KBM-7 (cell line): ENCODE measurements at regions not wholly inside any gene's neighbourhood (a gene's known extent, or its start where the extent isn't known, plus 50 kb on each side); places are given as distances from the start of the nearest gene placed in this dataset.

ENCODE experiments used
- DNase-seq: peaks from one replicate; pipeline ENCODE4 v3.0.0-alpha.2; 2015
- in situ Hi-C: fragments of 300-500 bp; cut with MboI; formaldehyde crosslinking; loops from 2 replicates; pipeline ENCODE4 v1.14.3; 2020; ENCODE audit warnings: low sequenced_read_pairs, low pct_unique_long_range_greater_than_20kb, mixed read lengths

DNA sequence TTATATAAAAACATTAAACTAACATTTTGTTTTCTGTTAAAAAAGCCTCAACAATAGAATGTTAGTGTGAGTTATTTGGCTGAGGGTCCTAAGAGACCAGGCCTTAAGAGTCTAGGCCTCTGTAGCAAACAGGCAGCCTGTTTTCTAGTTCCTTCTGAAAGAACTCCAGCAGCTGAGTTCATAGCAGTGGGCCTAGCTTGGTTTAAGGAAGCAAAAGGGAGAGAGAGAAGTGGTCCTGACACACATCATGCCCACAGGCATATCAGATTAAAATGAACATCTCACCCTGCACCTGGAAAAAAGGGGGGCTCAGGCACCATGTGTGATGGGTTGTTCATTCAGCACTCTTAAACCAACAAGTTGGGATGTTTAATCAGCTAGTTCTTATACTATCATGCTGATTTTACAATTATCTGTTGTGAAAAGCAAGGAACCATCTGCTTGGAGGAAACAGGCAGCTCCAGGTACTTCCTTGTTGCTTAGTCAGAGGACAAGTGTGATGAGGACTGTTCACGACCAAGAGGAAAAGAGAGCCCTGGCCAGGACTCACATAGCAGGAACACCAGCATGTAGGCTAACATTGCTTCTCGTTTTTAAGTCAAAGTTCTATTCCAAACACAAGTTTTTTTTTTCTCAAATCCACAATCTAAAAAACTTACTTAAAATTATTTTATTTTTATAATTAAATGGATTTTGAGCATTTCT is 81.3 kb upstream of the FRY start:
- in situ Hi-C loops = no loop called here
- DNase-seq = peak; percentile 56

DNA sequence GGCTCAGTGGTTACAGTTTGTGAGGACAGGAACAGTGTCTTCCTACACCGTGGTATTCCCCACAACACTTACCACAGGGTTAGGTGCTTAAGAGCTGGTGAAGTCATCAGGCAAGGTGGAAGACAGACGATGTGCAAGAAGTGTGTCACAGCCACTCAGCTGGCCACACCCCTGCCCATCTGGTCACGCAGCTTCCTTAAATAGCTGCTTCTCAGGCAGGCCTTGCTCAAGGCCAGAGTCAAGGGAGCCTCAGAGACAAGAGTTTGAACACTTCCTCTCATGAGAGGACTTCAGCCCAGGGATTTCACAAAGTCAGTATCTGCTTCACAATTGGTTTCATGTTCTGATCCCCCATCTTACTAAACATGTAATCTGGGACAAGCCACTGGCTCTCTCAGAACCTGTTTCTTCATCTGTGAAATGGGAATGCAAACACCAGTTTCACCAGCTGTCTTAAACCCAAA is 80.3 kb upstream of the FRY start:
- peak; percentile 82 for DNase-seq
- in situ Hi-C loops = no loop called here

DNA sequence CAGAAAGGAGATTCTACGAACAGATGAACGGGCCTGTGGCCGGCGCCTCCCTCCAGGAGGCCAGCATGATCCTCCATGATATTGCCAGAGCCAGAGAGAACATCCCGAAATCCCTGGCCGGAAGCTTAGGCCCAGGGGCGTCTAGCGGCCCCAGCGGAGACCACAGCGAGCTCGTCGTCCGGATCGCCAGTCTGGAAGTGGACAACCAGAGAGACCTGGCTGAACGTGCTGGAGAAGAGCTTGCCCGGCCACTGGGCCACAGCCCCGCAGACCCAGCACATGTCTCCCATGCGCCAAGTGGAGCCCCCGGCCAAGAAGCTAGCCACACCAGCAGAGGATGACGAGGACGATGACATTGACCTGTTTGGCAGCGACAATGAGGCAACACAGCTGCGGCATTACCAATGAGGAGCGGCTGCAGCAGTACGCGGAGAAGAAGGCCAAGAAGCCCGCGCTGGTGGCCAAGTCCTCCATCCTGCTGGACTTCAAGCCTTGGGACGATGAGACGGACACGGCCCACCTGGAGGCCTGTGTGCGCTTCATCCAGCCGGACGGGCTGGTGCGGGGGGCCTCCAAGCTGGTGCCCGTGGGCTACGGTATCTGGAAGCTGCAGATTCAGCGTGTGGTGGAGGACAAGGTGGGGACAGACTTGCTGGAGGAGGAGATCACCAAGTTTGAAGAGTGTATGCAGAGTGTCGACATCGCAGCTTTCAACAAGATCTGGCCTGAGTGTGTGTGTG is 78.8 kb upstream of the FRY start:
- DNase-seq = no peak
- in situ Hi-C loops = no loop called here

DNA sequence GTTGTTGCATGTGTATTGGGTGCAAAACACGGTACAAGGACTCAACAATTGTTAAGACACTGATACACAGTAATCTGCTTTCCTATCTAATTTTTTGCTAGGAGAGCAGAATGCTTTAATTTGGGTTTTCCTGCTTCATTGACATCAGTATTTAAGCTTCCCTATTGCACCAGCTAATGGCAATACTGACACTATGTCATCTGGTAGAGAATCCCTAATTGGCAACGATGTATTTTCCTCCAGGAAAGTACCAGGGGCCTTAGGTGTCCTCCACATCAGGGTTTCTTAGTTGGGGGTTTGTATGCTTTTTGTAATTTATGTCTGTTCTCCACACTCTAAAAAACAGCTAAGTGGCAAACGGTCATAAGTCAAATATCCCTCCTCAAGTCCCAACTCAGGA is 76.5 kb upstream of the FRY start:
- in situ Hi-C loops = no loop called here
- DNase-seq = no peak

DNA sequence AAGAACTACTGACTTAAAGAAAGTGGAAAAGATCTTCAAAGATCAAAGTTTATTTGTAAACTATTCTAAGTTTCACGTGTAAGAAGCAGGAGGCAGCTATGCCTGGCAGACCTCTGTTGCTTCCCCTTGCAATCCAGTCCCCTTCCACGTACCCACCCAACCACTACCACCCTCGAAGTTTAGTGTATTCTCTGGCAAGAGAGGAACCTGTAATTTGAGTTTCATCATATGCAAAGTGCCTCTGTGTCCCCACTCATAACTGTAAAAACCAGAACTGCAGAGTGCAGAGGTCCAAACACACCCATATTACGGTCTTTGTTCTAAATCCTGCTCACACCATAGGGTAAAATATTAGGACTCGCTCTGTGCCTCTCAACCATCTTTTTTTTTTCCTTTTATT is 75.8 kb upstream of the FRY start:
- no peak for DNase-seq
- in situ Hi-C loops = no loop called here

DNA sequence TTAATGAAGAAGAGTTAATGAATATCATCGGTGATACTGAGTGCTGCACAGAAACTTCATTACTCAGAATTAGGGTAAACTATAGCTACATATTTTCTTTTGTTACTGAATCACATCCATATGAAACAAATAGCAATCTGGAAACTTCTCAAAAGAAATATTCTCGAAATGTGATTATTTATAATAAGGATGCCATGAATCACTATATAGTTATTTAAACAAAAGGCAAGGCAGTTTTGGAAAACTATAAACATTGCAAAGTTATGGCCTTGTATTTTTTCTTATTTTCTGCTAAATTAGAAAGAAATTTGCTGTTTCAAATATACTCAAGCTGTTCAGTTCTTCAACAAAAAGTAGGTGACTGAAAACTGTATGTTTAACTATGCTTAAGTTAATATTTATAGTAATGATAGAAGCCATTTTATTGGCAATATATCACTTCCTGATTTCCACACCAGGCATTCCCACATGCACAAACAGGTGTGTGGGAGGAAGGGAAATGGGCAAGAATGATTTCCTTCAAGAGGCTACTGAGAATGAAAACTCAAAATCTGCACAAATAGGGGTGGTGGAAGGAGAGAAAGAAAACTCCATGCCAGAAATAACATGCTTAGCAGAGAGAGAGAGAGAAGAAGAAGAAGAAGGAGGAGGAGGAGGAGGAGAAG is 74.5 kb upstream of the FRY start:
- DNase-seq = no peak
- in situ Hi-C loops = no loop called here

DNA sequence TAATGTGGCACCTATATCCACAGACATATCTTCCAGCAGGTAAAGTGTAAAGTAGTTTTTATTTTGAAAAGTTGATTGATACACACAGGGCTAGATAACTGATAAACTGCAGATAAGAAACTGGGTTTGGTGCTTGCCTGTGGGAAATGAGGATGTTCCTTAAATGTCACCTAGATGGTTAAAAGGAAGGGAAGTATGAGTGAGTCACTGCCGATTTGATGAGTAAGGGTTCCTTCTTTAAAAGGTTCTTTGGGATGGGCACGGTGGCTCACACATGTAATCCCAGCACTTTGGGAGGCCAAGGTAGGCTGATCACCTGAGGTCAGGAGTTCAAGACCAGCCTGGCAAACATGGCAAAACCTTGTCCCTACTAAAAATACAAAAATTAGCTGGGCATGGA is 73.8 kb upstream of the FRY start:
- in situ Hi-C loops = no loop called here
- no peak for DNase-seq

DNA sequence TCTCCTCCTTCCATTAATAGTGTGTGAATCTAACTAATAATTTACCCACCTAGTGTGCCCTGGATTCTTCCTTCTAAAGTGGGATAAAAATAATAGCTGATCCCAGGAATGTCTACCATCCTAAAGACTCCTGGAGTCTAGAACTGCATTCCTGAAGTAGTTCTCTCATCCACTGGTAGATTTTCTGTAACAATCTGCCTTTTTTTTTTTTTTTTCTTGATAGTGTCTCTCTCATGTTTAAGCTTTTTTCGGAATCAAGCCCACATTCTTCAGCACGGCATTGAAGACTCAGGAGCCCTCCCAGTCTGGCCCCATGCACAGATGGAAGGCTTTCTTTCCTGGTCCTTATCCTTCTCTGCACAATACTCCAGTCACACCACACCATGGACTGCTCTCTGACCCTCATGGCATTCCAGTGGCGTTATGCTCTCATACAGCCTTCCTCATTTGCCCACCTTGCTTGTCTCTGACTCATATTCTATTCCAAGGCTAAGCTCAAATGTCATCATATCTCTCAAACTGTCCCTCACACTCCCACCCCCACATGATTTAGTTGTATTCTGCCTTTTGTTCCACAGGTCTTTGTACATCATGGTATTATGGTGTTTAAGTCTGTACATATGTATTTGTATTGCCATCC is 68.7 kb upstream of the FRY start:
- no peak for DNase-seq
- in situ Hi-C loops = no loop called here

DNA sequence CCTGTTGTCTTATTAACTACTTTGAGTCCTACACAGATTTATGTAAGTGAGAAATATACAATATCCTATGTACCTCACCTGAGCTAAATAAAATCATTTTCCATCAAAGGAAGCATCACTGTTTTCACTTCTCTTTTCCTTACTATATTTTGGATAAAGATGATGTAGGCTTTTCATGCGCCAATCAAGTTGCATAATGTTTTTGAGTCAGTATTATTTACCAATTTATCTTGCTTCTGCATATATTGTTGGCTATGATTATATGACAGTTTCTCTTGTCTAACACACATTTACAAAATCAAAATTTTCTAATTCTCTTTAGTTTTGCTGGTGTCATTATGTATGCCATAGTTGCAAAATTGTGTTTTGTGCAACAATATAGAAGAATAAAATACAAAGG is 67.9 kb upstream of the FRY start:
- DNase-seq = no peak
- in situ Hi-C loops = no loop called here

DNA sequence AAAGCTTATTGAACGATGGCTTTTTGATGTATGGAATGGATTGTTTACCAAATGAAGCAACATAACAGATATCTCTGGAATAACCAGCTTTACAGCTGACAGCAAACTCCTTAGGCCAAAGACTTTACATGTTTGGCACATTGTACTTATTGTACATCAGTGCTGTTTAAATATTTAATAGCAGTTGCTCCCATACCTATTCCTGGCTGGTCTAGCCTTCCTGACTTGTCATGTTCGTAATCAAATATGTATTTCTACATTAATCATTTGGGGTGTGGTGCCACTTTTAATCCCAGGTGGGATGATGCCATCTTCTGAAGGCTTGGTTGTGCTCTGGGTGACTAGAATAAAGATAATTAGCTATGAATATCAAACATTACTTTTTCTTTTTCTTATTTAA is 67.4 kb upstream of the FRY start:
- in situ Hi-C loops = no loop called here
- DNase-seq = no peak

DNA sequence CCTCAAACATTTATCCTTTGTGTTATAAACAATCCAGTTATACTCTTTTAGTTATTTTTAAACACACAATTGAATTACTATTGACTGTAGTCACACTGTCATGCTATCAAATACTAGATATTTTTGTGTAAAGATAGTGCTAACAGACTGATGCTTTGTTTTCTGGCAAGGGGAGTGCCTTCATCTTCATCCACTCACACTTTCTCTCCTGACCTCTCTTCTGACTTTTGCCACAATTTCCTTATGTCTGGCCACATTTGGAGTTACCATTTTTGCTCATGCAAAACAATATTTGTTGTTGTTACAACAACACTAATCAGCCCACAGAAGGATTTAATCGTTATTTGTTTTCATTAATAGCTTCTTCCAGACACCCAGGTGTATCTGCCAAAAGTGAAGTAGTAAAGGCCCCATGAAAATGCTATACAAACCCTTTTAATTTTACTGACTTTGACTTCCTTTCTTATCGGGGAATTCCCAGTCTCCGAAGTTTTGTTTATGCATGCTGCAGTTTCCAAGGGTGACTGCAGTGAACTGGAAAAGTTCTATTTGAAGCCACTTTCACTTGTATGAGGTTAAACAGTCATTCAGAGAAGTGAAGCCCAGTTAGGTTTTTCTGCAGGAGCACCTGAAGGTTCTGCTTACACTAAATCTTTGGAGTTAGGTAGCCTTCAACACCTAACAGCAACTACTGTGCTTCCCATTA is 66.1 kb upstream of the FRY start:
- DNase-seq = no peak
- in situ Hi-C loops = no loop called here

DNA sequence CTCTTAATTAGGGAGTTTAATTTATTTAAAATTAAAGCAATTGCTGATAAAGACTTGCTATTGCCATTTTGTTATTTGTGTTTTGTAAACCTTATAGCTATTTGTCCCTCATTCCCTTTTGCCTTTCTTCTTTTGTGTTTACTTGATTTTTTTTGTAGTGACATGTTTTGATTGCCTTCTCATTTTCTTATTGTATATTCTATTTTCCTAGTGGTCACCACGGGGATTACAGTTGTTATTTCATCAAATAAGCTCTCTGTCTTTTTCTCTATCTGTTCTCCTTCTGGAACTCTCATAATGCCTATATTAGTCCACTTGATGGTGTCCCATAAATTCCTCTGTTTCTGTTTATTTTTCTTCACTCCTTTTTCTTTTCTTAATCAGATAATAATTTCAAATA is 64.4 kb upstream of the FRY start:
- no peak for DNase-seq
- in situ Hi-C loops = no loop called here

DNA sequence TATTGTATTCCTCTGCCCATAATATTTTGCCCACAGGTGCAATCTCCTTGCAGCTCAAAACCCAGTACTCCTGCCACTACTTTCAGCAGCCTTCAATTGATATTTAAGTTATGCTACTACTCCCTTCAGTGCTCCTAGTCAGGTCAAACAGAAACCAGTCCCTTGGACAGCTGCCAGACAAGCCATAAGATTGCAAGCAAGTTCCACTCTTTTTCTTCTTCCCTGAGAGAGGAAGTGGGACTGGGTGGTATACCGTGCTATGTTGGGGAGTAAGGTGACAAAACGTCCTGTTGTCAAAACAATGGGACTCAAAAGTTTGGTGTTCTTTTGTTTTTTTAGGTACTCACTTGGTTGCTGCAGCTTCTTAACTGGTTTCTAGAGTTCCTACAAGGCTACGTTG is 63.1 kb upstream of the FRY start:
- in situ Hi-C loops = no loop called here
- DNase-seq = peak; percentile 51

DNA sequence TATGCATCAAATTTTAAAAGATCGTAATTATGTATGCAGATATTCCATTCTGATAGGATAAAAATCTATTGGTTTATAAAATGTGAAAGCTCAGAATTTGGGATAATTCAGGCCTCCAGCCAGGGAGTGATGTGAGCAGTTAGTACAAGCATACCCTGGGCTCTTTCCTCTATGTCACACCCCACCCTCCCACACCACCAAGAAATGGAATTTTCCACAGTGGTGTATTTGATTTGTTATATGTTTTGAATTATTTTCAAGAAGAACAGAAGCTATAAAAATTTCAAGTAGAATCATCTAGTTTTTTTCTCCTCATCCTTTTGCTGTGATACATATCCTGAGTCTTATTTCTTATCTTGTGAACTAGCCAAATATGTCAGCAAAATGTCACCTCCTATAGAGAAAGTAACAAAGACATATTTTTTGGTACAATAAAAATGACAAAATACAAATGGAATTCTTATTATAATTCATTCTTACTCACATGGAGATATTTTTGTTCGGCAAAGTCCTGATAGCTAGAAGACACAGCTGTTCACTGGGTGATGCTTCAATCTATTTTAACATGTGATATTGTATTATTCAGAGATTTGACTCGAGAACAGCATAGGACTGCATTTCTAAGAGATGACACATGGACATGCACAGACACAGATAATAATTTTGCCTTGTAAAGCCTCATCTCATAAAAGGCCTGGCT is 61.2 kb upstream of the FRY start:
- in situ Hi-C loops = no loop called here
- no peak for DNase-seq

DNA sequence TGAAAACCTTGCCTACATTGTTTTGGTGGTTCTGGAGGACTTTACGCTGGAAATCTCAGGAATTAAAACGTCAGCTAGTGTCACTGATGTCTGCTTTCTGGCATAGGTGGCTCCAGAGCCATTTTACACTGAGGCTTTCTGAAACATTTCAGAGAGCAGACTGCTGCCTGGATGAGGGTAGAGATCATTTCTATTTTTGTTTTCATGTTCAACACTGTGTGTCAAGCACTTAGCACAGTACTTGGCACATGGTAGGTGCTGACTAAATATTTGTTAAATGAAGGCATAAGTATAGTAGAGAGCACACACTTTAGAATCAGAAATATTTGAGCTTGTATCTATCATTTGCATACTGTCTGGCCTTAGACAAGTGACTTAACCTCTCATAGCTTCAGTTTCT is 59.1 kb upstream of the FRY start:
- in situ Hi-C loops = no loop called here
- no peak for DNase-seq

DNA sequence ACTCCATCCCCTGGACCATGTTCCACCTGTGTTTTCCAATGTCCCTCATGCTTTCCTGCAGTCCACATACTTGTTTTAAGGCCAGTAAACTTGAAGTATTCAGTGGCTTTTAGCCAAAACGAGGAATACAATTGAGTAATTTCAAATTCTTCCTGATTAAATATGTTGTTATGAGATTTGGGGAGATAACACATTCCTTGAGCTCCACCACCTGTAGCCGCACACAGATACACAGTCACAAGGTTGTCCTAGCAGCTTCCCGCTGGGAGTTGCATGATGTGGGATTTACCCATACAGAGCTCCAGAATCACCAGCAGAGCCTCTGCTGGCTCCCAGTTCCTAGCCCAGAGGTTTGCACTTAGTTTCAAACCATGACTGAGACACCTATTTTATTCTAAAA is 53.6 kb upstream of the FRY start:
- DNase-seq = no peak
- in situ Hi-C loops = no loop called here

DNA sequence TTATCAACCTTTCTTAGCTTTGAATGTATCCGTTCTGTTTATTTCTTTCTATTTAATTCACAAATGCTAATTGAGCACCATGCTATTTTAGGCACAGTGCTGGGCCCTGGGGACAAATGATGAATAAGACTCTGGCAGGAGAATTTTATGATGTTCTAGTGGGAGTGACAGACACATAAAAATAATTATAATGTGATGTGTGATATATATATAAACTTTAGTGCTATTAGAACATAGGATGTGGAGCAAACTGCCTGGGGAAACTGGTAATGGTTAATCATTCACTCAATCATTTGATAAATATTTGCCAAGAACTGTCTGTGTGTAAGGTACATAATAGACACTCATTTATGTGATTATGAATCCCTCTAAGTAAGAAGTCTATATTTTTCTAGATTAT is 50.7 kb upstream of the FRY start:
- in situ Hi-C loops = no loop called here
- DNase-seq = no peak
